ENCODE measurements at regions not wholly inside any gene's neighbourhood (a gene's known extent, or its start where the extent isn't known, plus 50 kb on each side); places are given as distances from the start of the nearest gene placed in this dataset.

- in situ Hi-C loops (cut with HindIII; ENCODE audit: low sequenced_read_pairs) = no loop called here
- DNase-seq (ENCODE audit: low read depth) = no peak
- no peak overlapping the region for H3K4me3 ChIP-seq (ENCODE audit: low read depth, low read length)
- TF ChIP-seq CTCF (IDR thresholded peaks at IDR 0.05; ENCODE audit: low read depth, low read length, missing control alignments) = no peak
These were observed 462.4 kb downstream of the BRD1 start for GRCh38 chr22:49365191-49365837.

- in situ Hi-C loops (cut with HindIII; ENCODE audit: low sequenced_read_pairs) = no loop called here
These were observed 463.3 kb downstream of the BRD1 start for GRCh38 chr22:49364398-49364797.

GRCh38 chr22:49363526-49364230 is 464.0 kb downstream of the BRD1 start:
- DNase-seq (ENCODE audit: low read depth) = no peak
- TF ChIP-seq CTCF (IDR thresholded peaks at IDR 0.05; ENCODE audit: low read depth, low read length, missing control alignments) = no peak
- H3K4me3 ChIP-seq (ENCODE audit: low read depth, low read length) = no peak overlapping the region
- in situ Hi-C loops (cut with HindIII; ENCODE audit: low sequenced_read_pairs) = no loop called here

More at GRCh38 chr22:49364398-49364797, 463.3 kb downstream of the BRD1 start:
- TF ChIP-seq CTCF (IDR thresholded peaks at IDR 0.05; ENCODE audit: low read depth, low read length, missing control alignments) = no peak
- H3K4me3 ChIP-seq (ENCODE audit: low read depth, low read length) = no peak overlapping the region
- DNase-seq (ENCODE audit: low read depth) = no peak

- no peak for DNase-seq (ENCODE audit: low read depth)
- no peak overlapping the region for H3K4me3 ChIP-seq (ENCODE audit: low read depth, low read length)
- TF ChIP-seq CTCF (IDR thresholded peaks at IDR 0.05; ENCODE audit: low read depth, low read length, missing control alignments) = no peak
- in situ Hi-C loops (cut with HindIII; ENCODE audit: low sequenced_read_pairs) = no loop called here
These were observed 465.3 kb downstream of the BRD1 start for GRCh38 chr22:49362211-49362839.

GRCh38 chr22:49361164-49361563 is 466.5 kb downstream of the BRD1 start:
- TF ChIP-seq CTCF (IDR thresholded peaks at IDR 0.05; ENCODE audit: low read depth, low read length, missing control alignments) = no peak
- no peak for DNase-seq (ENCODE audit: low read depth)
- no peak overlapping the region for H3K4me3 ChIP-seq (ENCODE audit: low read depth, low read length)
- in situ Hi-C loops (cut with HindIII; ENCODE audit: low sequenced_read_pairs) = no loop called here

GRCh38 chr22:49360746-49361145 is 466.9 kb downstream of the BRD1 start:
- in situ Hi-C loops (cut with HindIII; ENCODE audit: low sequenced_read_pairs) = no loop called here
- no peak for DNase-seq (ENCODE audit: low read depth)
- no peak overlapping the region for H3K4me3 ChIP-seq (ENCODE audit: low read depth, low read length)
- no peak for TF ChIP-seq CTCF (IDR thresholded peaks at IDR 0.05; ENCODE audit: low read depth, low read length, missing control alignments)
